NB4 (cell line): ENCODE measurements at regions not wholly inside any gene's neighbourhood (a gene's known extent, or its start where the extent isn't known, plus 50 kb on each side); places are given as distances from the start of the nearest gene placed in this dataset.

ENCODE experiments used
- DNase-seq: peaks from one replicate; pipeline ENCODE4 v3.0.0; 2010; ENCODE audit warnings: low read depth
- H3K4me3 ChIP-seq: one replicate; pipeline ENCODE4 v1.5.1; 2011; ENCODE audit warnings: mild to moderate bottlenecking, low read depth, low read length, moderate library complexity
- MYC ChIP-seq: IDR thresholded peaks from 2 replicates; pipeline ENCODE4 v1.6.1; 2011; ENCODE audit warnings: low read depth, low read length
- POLR2A ChIP-seq: IDR thresholded peaks from 2 replicates; pipeline ENCODE4 v1.6.1; 2011; ENCODE audit warnings: mild to moderate bottlenecking; ENCODE audit not compliant: insufficient read length; ENCODE audit errors: extremely low read depth
- TF ChIP-seq, protein P1 (sequence below): IDR thresholded peaks from 2 replicates; pipeline ENCODE4 v1.6.1; 2011; ENCODE audit warnings: low read depth, low read length
- TF ChIP-seq, protein P2 (sequence below): IDR thresholded peaks from one replicate; pipeline ENCODE4 v1.5.1; 2012; ENCODE audit warnings: low read depth, low read length

DNA sequence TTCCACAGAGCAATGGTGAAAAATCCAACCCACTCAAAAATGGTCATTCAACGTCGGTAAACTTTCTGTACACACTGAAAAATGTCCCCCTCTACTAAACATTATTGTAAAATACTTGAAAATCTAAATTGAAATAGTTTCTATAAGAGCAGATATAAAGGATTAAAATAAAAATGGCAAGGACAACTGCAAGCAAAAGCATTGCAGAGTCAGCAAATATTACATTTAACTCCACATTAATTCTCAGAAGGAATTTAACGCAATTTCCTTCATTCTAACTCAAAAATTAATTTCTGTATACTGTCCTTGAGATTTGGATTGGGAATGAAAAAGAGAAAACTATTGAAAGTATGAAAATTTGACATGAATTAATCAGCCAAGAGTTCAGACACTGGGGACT lies 64.4 kb upstream of the SSBP2 start:
- no peak for DNase-seq
- no peak overlapping the region for H3K4me3 ChIP-seq
- TF ChIP-seq, protein P1, sequence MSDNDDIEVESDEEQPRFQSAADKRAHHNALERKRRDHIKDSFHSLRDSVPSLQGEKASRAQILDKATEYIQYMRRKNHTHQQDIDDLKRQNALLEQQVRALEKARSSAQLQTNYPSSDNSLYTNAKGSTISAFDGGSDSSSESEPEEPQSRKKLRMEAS, result no peak
- no peak for TF ChIP-seq MYC
- no peak for TF ChIP-seq POLR2A
- TF ChIP-seq, protein P2, sequence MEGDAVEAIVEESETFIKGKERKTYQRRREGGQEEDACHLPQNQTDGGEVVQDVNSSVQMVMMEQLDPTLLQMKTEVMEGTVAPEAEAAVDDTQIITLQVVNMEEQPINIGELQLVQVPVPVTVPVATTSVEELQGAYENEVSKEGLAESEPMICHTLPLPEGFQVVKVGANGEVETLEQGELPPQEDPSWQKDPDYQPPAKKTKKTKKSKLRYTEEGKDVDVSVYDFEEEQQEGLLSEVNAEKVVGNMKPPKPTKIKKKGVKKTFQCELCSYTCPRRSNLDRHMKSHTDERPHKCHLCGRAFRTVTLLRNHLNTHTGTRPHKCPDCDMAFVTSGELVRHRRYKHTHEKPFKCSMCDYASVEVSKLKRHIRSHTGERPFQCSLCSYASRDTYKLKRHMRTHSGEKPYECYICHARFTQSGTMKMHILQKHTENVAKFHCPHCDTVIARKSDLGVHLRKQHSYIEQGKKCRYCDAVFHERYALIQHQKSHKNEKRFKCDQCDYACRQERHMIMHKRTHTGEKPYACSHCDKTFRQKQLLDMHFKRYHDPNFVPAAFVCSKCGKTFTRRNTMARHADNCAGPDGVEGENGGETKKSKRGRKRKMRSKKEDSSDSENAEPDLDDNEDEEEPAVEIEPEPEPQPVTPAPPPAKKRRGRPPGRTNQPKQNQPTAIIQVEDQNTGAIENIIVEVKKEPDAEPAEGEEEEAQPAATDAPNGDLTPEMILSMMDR, result no peak

DNA sequence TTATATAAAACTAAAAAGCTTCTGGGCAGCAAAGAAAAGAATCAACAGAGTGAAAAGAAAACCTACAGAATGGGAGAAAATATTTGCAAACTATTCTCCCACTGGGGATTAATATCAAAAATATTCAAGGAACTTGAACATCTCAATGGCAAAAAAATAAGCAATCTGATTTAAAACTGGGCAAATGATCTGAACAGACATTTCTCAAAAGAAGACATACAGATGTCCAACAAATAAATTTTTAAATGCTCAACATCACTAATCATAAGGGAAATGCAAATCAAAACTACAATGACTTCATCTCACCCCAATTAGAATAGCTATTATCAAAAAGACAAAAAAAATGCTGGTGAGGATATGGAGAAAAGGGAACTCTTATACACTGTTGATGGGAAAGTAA lies 57.2 kb upstream of the SSBP2 start:
- no peak overlapping the region for H3K4me3 ChIP-seq
- TF ChIP-seq POLR2A (no peak), MYC (no peak)
- DNase-seq, result no peak

DNA sequence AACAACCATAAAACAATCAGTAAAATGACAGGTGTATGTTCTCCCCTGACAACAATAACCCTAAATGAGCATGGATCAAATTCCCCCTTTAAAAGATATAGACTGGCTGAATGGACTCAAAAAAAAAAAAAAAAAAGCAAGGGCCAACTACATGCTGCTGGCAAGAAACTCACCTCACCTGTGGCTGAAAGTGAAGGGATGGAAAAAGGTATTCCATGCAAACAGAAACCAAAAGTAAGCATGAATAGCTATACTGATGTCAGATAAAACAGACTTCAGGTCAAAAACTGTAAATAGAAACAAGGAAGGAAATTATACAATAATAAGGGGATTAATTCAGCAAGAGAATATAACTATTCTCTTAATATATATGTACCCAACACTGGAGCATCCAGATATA lies 54.2 kb upstream of the SSBP2 start:
- TF ChIP-seq MYC (no peak), POLR2A (no peak)
- TF ChIP-seq, protein P1, result no peak
- TF ChIP-seq, protein P2, result no peak
- H3K4me3 ChIP-seq, result no peak overlapping the region
- DNase-seq, result no peak

DNA sequence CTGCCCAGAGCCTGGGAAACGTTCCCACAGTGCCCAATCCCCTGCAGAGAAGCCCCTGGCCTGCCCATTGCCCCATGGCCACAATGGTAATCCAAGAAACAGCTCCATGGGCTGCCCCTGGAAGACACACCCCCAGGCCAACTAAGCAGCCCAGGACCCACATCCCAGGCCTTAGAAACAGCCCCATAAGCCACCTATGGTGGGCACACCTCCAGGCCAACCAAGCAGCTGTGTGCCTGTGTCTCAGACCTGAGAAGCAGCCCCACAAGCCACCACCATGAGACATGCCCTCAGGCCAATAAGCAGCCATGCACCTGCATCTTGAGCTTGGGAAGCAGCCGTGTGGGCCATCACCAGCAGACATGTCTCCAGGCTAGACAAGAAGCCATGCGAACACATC lies 52.9 kb upstream of the SSBP2 start:
- H3K4me3 ChIP-seq, result no peak overlapping the region
- TF ChIP-seq POLR2A, result no peak
- no peak for TF ChIP-seq MYC
- TF ChIP-seq, protein P1, result no peak
- TF ChIP-seq, protein P2, result no peak
- no peak for DNase-seq

DNA sequence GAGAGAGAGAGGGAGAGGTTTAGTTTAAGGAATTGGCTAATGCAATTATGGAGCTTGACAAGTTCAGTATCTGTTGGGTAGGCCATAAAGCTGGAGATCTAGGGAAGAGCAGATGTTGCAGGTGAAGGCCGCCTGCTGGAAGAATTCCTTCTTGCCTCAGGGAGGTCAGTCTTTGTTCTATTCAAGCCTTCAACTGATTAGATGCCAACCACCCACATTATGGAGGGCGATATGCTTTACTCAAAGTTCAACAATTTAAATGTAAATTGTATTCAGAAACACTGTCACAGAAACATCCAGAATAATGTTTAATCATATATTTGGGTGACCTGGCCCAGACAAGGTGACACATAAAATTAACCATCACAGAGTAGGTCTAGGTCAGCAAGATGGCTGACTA lies 51.7 kb upstream of the SSBP2 start:
- H3K4me3 ChIP-seq, result no peak overlapping the region
- TF ChIP-seq MYC, result no peak
- DNase-seq, result no peak

DNA sequence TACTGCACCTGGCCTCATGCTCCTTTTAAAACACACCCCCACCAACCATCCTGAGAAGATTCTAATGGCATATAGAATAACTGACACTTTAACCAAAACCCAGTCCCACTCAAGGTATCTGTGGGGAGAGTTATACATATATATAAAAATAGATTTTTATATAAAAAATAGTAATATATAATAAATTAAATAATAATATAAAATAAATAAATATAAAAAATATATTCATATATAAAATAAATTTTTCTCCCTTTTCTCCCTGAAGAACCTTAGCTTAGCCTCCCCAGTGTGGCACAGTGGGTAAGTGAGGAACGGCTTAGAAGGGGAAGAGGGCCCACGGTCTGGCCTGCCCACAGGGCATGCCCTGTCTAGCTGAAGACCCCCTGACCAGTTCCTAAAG lies 51.1 kb upstream of the SSBP2 start:
- TF ChIP-seq, protein P1, result no peak
- no peak for TF ChIP-seq MYC
- no peak for TF ChIP-seq POLR2A
- TF ChIP-seq, protein P2, result no peak
- no peak for DNase-seq
- no peak overlapping the region for H3K4me3 ChIP-seq

DNA sequence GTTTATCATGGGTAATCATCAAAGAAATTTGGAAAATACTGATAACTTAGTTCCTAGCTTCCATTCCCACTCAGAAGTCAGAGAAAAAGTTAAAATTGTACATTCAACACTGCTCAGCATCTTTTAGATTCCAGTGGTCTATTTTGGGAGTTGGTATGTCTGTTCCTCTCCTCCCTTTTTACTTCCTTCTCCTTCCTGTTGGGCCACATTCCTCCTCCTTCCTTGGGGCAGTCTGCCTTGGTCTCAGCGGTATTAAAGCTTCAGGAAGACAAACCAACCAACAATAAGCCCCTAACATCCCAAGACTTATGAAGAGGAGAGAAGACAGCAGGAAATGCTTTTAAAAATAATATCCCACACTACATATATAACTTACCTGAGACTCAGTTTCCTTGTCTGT lies 49.9 kb upstream of the SSBP2 start:
- no peak overlapping the region for H3K4me3 ChIP-seq
- no peak for DNase-seq
- TF ChIP-seq, protein P1, result no peak
- no peak for TF ChIP-seq POLR2A
- TF ChIP-seq, protein P2, result no peak
- no peak for TF ChIP-seq MYC
